Kidney capillary endothelial cell (primary cell): ENCODE measurements at regions not wholly inside any gene's neighbourhood (a gene's known extent, or its start where the extent isn't known, plus 50 kb on each side); places are given as distances from the start of the nearest gene placed in this dataset.
A peak's percentile ranks its signal among the peaks of the same experiment; 100 is the strongest.
"Not testable (repeated sequence)": the region's sequence is repeated elsewhere in the genome, so short reads cannot be mapped to it uniquely, and the experiment has no call there.

Experiments
- DNase-seq: peaks from one replicate; pipeline ENCODE4 v3.0.0-alpha.2; 2018; ENCODE audit warnings: low spot score

DNA sequence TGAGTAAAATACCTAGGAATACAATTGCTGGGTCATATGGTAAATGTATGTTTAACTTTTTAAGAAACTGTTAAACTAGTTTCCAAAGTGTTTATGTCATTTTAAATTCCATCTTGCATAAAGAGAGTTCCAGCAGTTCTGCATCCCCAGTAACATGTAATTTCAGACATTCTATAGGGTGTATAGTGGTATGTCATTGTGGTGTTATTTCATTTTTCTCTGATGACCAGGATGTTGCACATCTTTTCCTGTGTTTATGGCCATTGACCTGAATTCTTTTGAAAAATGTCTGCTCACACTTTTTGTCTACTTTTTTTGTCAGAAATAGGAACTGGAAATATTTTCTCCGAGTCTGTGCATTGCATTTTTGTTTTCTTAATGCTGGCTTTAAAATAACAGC is 128.9 kb downstream of the TMEM200A start:
- peak; percentile 30 for DNase-seq

GRCh38 chr6:130500693-130501092 is 134.9 kb downstream of the TMEM200A start:
- peak; percentile 18 for DNase-seq

- DNase-seq, result no peak
Measured at GRCh38 chr6:130503146-130503545, 137.3 kb downstream of the TMEM200A start.

- DNase-seq, result no peak
Measured at GRCh38 chr6:130505808-130506598, 140.2 kb downstream of the TMEM200A start.

- DNase-seq, result not testable (repeated sequence)
Measured at GRCh38 chr6:130507005-130507665, 141.3 kb downstream of the TMEM200A start.

DNA sequence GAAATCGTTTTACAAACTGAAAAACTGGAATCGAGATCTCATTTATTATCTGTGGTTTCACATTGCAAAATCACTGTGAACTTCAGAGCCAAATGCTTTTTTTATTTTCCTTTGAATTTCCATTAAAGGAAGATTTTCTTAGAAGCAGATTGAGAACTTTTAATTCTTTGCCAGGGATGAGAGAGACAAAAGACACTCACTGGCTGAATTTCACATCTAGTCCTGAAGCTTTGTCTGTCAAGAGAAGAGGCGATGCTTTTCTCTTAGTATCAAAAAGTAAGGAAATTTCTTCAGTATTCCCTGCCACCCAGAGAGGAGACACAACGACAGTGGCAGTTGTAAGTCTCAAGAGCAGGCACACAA is 141.8 kb downstream of the TMEM200A start:
- DNase-seq, result no peak

DNA sequence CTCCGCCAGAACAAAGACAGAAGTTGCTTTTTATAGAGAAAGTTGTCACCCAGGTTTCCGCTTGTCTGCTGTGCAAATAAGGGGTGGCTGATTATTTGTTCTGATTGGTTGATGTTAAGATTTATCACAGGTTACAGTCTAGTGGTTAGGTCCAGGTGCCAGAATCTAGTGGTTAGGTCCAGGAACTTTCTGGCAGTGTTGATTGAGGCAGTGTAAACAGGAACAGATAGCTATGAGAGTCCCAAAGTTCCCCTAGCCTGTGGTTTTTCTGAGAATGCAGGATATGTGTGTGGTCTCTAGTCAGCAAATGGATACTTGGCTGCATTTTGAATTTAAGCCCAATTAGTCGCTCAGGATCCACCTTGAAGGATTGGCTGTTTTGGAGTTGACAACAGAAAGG is 148.0 kb downstream of the TMEM200A start:
- DNase-seq, result no peak

- no peak for DNase-seq
Measured at GRCh38 chr6:130514712-130515111, 148.9 kb downstream of the TMEM200A start.

GRCh38 chr6:130515306-130515705 is 149.5 kb downstream of the TMEM200A start:
- DNase-seq, result no peak

DNA sequence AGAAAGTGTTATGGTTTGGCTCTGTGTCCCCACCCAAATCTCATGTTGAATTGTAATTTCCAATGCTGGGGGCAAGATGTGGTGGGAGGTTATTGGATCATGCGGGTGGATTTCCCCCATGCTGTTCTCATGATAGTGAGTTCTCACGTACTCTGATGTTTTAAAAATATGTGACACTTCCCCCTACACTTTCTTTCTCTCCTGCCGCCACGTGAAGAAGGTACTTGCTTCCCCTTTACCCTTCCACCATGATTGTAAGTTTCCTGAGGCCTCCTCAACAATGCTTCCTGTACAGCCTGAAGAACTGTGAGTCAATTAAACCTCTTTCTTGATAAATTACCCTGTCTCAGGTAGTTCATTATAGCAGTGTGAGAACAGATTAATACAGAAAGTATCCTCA is 150.8 kb downstream of the TMEM200A start:
- no peak for DNase-seq

DNA sequence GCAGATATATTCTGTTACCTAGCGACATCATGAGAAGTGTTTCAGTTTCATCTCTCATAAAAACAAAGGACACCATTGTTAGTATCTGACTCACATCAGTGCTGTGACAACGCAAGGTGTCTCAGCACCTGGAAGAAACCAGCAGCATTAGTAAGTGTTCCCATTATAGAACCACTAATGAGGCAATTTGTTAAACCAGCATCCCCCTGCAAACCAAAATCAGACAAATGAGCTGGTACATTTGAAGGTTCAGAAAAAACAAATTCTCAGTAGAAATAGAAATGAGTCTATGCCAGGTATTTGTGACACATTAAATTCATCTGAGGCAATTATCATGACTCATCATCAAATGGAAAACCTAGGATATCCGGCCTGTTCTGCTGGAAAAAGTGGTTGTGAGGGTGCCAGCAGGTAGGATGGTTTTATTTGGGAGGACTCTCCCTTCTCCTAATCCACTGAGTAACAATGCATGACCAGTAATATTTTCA is 151.7 kb downstream of the TMEM200A start:
- DNase-seq, result no peak

GRCh38 chr6:130518588-130518987 is 152.8 kb downstream of the TMEM200A start:
- DNase-seq, result no peak

DNA sequence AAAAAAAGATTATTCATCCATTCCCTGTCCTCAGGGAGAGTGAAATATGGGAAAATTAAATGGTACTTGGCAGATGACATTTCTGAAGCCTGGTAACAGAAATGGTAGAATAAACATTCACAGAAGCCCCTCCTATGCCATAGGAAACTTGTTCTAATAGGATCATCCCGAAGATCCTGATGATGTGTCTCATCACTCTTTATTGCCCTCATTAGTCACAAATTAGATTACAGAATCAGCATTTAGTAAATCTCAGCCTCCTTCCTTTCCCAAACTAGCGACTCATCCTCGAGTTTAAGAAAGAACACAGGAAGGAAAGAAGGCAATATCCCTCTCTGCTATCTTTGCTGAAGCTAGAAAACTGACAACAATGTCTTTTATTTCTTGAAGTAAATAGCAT is 154.4 kb downstream of the TMEM200A start:
- DNase-seq, result no peak

DNA sequence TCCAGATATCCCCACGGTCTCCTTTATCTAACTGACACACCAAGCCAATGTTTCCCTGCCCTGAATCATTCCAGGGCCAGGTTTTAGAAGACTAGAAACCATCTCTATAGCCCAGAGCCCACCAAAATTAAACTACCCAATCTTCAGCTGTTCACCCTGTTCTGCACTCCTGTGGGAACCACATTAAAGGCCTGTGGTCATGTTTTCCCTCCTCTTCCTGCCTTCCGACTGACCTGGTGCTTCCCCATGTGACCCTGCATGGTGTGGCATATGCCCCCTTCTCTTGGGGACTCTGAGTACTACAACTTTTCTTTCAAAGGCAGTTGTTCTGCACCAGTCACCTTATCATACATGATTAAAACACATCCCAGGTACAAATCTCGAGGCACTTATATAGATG is 155.0 kb downstream of the TMEM200A start:
- DNase-seq, result no peak

GRCh38 chr6:130524552-130524951 is 158.7 kb downstream of the TMEM200A start:
- no peak for DNase-seq

DNA sequence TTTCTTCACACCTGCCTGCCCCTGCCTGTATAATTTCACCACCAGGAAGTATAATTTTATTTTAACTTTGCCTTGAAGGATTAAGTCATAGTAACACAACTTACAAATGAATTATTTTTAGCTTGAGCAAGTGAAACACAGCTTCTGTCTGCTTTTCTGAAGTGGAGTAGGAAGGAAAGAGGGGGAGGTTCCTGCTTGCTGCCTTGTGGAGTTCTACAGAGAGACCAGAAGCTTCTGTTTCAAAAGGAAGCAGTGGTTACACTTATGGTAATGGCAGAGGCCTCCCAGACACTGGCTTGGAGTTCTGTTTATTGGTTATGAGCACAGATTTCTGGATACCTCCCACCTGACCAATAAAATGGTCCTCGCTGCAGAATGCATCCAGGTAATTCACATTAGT is 159.6 kb downstream of the TMEM200A start:
- DNase-seq, result no peak

GRCh38 chr6:130526466-130526865 is 160.6 kb downstream of the TMEM200A start:
- no peak for DNase-seq

- DNase-seq, result no peak
Measured at GRCh38 chr6:130527173-130527572, 161.4 kb downstream of the TMEM200A start.

DNA sequence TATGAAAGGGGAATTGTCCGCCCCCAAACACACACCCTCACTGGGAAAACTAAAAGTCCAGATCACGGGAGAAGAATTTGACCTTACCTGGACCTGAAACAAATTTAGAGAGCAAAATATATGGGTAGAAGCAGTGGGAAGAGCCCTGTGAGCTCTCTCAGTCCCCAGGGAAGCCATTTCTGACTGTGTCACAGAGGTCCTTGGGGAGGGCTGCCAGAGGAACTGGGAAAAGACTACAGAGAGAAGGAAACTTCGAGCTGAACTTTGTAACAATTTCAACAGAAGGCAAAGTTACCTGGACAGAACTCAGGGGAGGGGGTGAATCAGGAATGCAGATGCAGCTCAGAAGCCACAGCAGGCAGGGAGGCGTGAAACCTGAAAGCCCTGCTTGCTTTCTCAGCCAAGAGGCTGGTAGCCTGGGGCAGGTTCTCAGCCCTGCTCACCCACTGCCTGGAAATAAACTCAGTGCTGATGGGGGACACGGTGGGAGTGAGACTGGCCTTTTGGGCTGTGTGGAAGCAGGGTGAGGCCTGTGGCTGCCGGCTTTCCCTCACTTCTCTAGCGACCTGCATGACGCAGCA is 163.8 kb downstream of the TMEM200A start:
- DNase-seq, result no peak

- no peak for DNase-seq
Measured at GRCh38 chr6:130534627-130535026, 168.8 kb downstream of the TMEM200A start.

DNA sequence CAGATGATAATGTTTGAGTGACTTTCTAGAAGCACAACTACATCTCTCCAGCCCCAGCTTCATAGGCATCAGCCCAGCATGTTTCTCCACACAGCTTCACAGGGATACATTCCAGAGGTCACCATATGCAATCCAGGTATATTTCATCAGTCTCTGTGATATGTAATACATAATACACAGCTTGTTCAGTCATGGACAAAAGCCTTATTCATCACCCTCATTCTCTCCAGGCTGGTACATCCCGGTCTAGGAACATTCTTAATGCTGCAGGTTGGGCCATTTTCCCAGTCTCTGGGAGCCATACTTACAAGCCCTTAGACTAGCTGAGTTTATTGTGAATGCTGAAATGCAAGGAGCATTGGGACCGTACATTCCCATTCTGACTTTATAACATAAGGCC is 169.4 kb downstream of the TMEM200A start:
- no peak for DNase-seq

DNA sequence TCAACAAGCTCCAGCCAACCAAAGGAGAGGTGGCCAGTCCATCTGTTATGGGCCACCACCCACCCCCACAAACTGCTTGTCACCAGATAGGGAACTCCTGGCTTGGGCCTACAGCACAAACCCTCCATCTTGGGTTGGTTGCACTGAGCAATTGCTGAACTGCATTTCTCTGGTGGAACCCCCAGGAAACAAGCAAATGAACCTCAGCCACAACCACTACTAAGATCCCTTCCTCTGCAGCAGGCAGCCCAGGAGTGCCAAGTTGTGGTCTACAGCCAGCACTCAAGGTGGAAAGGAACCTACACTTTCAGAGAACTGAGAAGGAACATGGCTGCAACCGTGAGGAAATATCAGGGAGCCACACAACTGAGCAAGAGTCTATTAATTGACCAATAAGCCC is 171.6 kb downstream of the TMEM200A start:
- DNase-seq, result no peak

- no peak for DNase-seq
Measured at GRCh38 chr6:130547723-130548122, 181.9 kb downstream of the TMEM200A start.
